ENCODE measurements at regions not wholly inside any gene's neighbourhood (a gene's known extent, or its start where the extent isn't known, plus 50 kb on each side); places are given as distances from the start of the nearest gene placed in this dataset.

- no peak for DNase-seq (ENCODE audit: low read depth)
Observed at GRCh38 chr1:227374846-227375245, 56.6 kb upstream of the CDC42BPA start.

- peak; percentile 43 for DNase-seq (ENCODE audit: low read depth)
Observed at GRCh38 chr1:227372726-227373130, 54.4 kb upstream of the CDC42BPA start.

DNA sequence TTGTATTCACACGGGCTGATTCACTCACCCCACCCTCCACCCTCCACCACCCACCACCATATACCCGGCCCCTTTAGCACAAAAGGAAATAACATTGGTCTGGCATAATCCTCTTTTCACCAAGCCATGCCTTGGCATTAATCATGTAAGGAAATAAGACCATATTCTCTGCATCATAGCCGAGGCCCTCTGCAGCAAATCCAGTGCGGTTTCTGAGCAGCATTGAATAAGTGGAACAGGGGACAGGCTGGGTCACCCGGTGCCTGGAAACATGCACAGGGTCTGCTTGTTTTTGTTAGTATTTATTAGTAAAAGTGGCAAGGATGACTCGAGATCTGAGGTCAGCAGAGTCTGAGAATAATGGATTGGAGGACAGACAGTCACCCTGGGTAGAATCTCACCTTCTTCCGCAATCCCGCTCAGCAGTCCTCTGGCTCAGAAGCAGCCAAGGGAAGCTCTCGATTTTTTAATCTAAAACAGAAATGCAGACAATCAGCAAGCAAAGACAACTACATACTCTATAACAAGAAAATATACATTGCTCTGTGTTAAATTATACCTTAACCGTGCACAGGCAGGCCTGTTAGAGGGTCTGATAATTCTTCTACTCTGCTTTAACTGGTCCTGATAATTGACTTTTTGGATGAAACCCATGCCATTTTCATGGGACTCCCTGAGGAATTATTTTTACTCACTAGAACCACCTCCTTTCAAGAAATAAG, 52.4 kb upstream of the CDC42BPA start:
- DNase-seq (ENCODE audit: low read depth) = peak; percentile 25

GRCh38 chr1:227369102-227369760, 50.9 kb upstream of the CDC42BPA start:
- DNase-seq (ENCODE audit: low read depth) = no peak
